GM12874 (cell line): ENCODE measurements at regions not wholly inside any gene's neighbourhood (a gene's known extent, or its start where the extent isn't known, plus 50 kb on each side); places are given as distances from the start of the nearest gene placed in this dataset.

Experiments used
- TF ChIP-seq, protein P1 (sequence below): IDR thresholded peaks from 2 replicates; pipeline ENCODE4 v1.5.1; 2011; ENCODE audit warnings: low read depth, mild to moderate bottlenecking, control low read depth, low read length, moderate library complexity; ENCODE audit not compliant: insufficient read depth

DNA sequence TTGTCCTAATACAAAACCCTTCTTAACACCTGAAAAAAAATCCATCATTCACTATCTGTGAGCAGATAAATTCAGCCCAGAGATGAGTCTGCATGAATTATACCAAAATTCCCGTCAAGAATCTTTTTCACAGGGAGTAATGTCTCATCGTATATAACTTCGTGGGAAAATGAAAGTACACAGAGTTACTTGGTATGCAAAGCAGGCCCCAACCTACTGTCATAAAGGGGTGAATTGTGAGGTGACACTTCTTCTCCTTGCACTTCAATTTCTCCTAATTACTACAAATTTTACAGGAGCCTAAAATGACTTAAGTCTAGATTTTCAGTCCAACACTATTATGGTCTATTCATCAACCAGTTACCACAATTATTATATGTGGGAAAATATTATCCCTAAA lies 84.6 kb upstream of the CDH20 start:
- TF ChIP-seq, protein P1, sequence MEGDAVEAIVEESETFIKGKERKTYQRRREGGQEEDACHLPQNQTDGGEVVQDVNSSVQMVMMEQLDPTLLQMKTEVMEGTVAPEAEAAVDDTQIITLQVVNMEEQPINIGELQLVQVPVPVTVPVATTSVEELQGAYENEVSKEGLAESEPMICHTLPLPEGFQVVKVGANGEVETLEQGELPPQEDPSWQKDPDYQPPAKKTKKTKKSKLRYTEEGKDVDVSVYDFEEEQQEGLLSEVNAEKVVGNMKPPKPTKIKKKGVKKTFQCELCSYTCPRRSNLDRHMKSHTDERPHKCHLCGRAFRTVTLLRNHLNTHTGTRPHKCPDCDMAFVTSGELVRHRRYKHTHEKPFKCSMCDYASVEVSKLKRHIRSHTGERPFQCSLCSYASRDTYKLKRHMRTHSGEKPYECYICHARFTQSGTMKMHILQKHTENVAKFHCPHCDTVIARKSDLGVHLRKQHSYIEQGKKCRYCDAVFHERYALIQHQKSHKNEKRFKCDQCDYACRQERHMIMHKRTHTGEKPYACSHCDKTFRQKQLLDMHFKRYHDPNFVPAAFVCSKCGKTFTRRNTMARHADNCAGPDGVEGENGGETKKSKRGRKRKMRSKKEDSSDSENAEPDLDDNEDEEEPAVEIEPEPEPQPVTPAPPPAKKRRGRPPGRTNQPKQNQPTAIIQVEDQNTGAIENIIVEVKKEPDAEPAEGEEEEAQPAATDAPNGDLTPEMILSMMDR: no peak

DNA sequence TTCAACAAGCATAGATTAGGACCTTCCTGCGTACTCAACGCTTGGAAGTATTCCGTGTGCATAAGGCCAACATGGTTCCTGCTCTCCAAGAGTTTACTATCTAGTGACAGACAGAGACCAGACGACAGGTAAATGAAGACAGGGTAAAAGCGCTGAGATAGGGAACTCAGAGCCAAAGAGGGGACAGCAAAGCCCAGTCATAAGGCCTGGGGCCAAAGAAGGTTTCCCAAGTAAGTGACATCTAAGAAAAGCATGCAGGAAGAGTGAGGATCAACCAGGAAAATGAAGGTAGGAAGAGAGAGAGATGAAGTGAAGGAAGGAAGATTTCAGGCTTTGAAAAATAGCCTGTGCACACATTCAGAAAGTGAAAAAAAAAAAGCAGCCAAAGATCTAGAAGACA lies 76.9 kb upstream of the CDH20 start:
- TF ChIP-seq, protein P1: no peak

DNA sequence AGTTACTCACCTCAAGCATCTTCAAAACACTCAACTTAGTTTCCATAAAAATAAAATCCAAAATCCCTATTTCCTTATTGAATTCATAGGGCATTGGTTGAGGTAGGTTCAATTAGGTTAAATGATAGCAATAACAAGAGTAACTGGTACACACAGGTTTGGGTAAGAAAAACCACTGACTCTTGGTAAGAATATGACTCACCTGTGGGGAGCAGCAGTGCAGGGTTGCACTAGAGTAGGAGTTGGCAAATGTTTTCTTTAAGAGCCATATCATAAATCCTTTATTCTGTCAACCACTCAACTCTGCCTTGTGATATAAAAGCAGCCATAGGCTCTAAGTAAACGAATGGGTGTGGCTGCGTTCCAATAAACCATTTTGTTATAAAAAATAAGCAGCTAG lies 71.4 kb upstream of the CDH20 start:
- TF ChIP-seq, protein P1: no peak

DNA sequence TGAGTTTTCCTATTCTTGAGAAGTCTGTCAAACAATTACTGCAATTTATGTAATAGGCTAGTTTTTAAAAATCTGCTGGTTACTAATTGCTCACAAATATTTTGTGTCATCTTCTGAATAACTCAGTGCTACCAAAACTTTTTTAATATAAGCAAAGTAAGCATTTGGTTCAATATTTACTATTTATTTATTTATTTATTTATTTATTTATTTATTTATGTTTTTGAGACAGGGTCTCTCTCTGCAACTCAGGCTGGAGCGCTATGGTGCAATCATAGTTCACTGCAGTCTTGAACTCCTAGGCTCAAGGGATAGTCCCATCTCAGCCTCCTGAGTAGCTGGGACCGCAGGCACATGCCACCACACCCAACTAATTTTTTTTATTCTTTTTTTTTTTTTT lies 60.4 kb upstream of the CDH20 start:
- TF ChIP-seq, protein P1: no peak

DNA sequence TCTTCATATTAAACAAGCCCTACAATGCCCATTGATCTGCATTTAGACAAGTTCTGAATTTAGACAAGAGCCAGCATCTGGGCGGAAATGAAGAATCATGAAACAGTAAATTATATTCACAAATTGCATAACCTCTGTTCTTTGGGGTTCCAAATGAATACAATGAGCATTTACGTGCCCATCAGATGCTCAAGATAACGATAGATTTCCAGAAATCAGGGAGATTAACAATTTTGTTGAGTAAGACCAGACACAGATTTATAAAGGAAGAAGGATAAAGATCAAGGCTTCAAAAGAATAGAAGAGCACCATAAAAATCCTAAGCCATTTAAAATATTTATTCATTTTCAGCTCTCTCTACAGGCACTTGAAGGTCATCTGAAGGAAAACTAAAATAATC lies 59.7 kb upstream of the CDH20 start:
- TF ChIP-seq, protein P1: no peak

DNA sequence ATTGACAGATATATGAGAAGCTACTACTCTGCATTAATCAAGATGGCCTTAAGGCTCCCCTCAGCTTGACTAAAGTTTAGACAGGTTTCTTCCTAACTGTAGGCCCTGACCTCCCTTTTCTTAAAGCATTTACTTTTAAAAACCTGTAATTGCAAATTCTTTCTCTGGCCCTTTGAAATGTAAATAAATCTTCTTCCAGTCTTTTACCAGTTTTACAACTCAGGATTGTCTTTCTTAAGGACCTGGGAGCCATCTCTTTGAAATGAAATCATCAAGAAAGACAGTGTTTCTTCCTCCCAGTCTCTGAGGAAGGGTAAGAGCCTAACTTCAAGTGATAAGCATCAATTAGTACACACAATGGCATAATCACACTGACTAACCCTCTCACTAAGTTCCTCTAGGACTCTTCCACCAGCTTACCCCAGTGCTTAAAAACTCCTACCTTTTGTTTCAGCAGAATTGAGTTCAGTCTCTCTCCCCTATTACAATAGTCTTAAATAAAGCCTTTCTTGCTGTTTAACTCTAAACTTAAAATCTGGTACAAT lies 58.7 kb upstream of the CDH20 start:
- TF ChIP-seq, protein P1: no peak

DNA sequence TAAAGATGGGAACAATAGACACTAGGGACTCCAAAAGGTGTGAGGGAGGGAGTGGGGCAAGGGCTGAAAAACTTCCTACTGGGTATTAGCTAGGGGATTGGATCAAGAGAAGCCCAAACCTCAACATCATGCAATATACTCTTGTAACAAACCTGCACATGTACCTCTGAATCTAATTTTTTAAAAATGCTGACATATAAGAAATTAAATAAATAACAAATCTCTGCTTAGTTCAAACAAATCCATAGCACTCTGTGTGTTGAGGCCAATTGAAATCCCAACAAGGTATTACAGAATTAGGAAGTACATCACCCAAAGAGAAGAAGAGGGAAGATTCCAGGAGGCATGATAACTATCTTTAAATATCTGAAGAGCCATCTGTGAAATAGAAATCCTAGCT lies 55.4 kb upstream of the CDH20 start:
- TF ChIP-seq, protein P1: no peak
